ENCODE measurements at regions not wholly inside any gene's neighbourhood (a gene's known extent, or its start where the extent isn't known, plus 50 kb on each side); places are given as distances from the start of the nearest gene placed in this dataset.
A peak's percentile ranks its signal among the peaks of the same experiment; 100 is the strongest.

DNA sequence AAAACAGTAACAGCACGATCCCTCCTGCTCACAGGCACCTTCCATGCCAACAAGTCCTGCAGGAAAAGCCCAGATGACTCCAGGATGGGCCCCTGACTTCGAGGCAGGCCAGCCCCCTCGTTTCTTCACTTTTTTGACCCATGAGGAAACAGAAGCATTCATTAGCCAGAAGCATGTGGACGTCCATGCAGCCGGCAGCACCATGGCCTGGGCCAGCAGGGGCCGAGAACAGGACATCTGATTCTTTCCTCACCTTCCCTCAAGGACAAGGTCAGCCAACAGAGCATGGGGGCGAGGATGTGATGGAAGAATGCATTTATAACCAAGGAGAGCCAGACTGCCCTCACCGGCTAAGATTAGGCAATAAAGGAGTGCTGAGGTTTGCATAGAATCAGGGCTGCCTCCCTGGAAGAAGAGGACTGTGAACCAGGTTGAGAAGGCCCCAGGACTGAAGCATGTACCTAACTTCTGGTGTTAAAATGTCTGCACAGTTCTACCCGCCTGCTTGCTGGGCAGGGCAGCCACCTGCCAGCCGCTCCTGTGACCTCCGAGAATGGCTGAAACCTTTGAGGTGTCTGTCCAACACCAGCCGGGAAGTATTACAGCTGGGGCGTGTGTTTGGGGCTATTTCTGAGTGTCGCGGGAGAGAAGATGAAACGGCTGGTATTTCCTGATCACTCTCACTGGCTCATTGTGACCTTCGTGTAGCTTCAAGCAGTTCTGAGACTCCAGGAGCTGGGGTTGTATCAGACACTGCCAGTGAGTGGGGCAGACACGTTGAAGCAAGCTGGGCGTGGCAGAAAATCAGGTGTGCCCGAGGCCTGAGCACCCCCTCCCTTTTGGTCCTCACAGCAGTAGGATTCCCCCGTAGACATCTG is 94.0 kb upstream of the TNRC6C start:
- DNase-seq (ENCODE audit: low spot score): no peak
- in situ Hi-C loops (cut with MboI; ENCODE audit: low pct_unique_long_range_greater_than_20kb, low sequenced_read_pairs, unreplicated experiment): no loop called here
- TF ChIP-seq CTCF (IDR thresholded peaks at IDR 0.05; ENCODE audit: extremely low read depth, insufficient read depth, missing control alignments): no peak

- in situ Hi-C loops (cut with MboI; ENCODE audit: low pct_unique_long_range_greater_than_20kb, low sequenced_read_pairs, unreplicated experiment): no loop called here
- DNase-seq (ENCODE audit: low spot score): no peak
These were observed 93.3 kb upstream of the TNRC6C start for GRCh38 chr17:77865112-77865611.

DNA sequence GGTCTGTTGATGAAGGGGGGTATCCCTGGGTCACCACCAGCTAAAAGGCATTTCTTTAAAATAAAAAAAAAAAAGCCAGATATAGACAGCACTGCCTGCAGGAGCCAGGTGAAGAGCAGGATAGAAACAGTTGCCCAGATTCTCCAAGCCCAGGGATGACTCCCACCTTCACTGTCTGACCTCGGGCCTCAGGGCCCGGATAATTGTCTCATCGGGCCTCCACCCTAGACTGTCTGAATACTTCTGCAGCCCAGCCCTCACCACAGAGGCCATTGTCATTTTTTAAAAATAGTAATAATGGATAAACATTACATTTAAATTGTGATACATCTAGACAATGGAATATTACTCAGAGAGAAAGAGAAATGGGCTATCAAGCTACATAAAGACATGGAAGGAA is 92.8 kb upstream of the TNRC6C start:
- no peak for TF ChIP-seq CTCF (IDR thresholded peaks at IDR 0.05; ENCODE audit: extremely low read depth, insufficient read depth, missing control alignments)
- DNase-seq (ENCODE audit: low spot score): no peak
- in situ Hi-C loops (cut with MboI; ENCODE audit: low pct_unique_long_range_greater_than_20kb, low sequenced_read_pairs, unreplicated experiment): no loop called here

More at GRCh38 chr17:77865112-77865611, 93.3 kb upstream of the TNRC6C start:
- no peak for TF ChIP-seq CTCF (IDR thresholded peaks at IDR 0.05; ENCODE audit: extremely low read depth, insufficient read depth, missing control alignments)

- peak; percentile 83 for DNase-seq (ENCODE audit: low spot score)
- TF ChIP-seq CTCF (IDR thresholded peaks at IDR 0.05; ENCODE audit: extremely low read depth, insufficient read depth, missing control alignments): no peak
- in situ Hi-C loops (cut with MboI; ENCODE audit: low pct_unique_long_range_greater_than_20kb, low sequenced_read_pairs, unreplicated experiment): no loop called here
These were observed 91.2 kb upstream of the TNRC6C start for GRCh38 chr17:77867308-77867781.

DNA sequence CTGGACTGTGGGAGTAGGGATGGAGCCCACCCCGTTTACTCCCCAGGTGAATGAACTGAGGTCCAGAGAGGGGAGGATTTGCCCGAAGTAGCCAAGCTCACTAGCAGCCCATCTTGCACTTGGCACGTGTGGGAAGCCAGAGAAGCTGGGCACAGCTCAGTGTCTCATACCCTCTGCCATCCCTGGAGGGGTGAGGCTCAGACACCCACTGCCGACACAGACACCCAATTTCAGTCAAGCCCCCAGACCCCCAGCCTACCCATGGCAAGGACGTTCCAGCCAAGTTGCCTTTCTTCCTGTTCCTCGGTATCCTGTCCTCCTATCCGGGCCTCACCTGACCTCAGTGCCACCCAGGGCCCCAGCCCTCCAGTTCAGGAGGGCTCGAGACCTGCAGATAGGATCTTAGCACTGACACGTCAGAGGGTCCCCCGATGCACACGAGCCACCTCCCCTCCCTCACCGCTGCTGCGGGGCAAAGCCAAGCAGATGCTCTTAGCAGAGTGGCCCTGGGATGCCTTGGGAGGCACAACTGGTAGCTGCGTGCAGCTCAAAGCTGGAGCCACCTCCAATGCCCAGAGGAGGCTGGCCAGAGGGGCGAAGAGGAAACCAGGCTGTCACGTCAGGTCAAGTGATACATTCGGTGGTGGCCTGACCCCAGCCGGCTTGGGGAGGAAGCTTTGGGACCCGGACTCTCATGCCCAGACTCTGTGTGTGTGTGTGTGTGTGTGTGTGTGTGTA is 90.4 kb upstream of the TNRC6C start:
- in situ Hi-C loops (cut with MboI; ENCODE audit: low pct_unique_long_range_greater_than_20kb, low sequenced_read_pairs, unreplicated experiment): no loop called here
- TF ChIP-seq CTCF (IDR thresholded peaks at IDR 0.05; ENCODE audit: extremely low read depth, insufficient read depth, missing control alignments): no peak
- DNase-seq (ENCODE audit: low spot score): no peak

GRCh38 chr17:77869041-77869599 is 89.4 kb upstream of the TNRC6C start:
- in situ Hi-C loops (cut with MboI; ENCODE audit: low pct_unique_long_range_greater_than_20kb, low sequenced_read_pairs, unreplicated experiment): no loop called here
- no peak for DNase-seq (ENCODE audit: low spot score)
- TF ChIP-seq CTCF (IDR thresholded peaks at IDR 0.05; ENCODE audit: extremely low read depth, insufficient read depth, missing control alignments): no peak

All from GM13977 (cell line).